ENCODE measurements at regions not wholly inside any gene's neighbourhood (a gene's known extent, or its start where the extent isn't known, plus 50 kb on each side); places are given as distances from the start of the nearest gene placed in this dataset.
"Not testable (repeated sequence)": the region's sequence is repeated elsewhere in the genome, so short reads cannot be mapped to it uniquely, and the experiment has no call there.

GRCh38 chr22:22057617-22058378, 75.2 kb upstream of the TOP3B start:
- no peak for DNase-seq (ENCODE audit: low read depth)

GRCh38 chr22:22056809-22057594, 74.4 kb upstream of the TOP3B start:
- not testable (repeated sequence) for DNase-seq (ENCODE audit: low read depth)

GRCh38 chr22:22052548-22053139, 70.1 kb upstream of the TOP3B start:
- not testable (repeated sequence) for DNase-seq (ENCODE audit: low read depth)

GRCh38 chr22:22051032-22051431, 68.4 kb upstream of the TOP3B start:
- not testable (repeated sequence) for DNase-seq (ENCODE audit: low read depth)

GRCh38 chr22:22050141-22050775, 67.7 kb upstream of the TOP3B start:
- DNase-seq (ENCODE audit: low read depth): no peak

GRCh38 chr22:22049684-22050083, 67.1 kb upstream of the TOP3B start:
- DNase-seq (ENCODE audit: low read depth): no peak

- no peak for DNase-seq (ENCODE audit: low read depth)
These were observed 66.5 kb upstream of the TOP3B start for GRCh38 chr22:22048981-22049531.

- DNase-seq (ENCODE audit: low read depth): no peak
These were observed 65.8 kb upstream of the TOP3B start for GRCh38 chr22:22048318-22048942.

- peak; percentile 13 for DNase-seq (ENCODE audit: low read depth)
These were observed 65.2 kb upstream of the TOP3B start for GRCh38 chr22:22047776-22048175.

- DNase-seq (ENCODE audit: low read depth): no peak
These were observed 64.7 kb upstream of the TOP3B start for GRCh38 chr22:22047266-22047665.

- no peak for DNase-seq (ENCODE audit: low read depth)
These were observed 63.8 kb upstream of the TOP3B start for GRCh38 chr22:22046370-22046769.

- DNase-seq (ENCODE audit: low read depth): no peak
These were observed 63.2 kb upstream of the TOP3B start for GRCh38 chr22:22045571-22046335.

GRCh38 chr22:22044153-22044552, 61.6 kb upstream of the TOP3B start:
- DNase-seq (ENCODE audit: low read depth): no peak

GRCh38 chr22:22043296-22044078, 60.9 kb upstream of the TOP3B start:
- no peak for DNase-seq (ENCODE audit: low read depth)

- no peak for DNase-seq (ENCODE audit: low read depth)
These were observed 60.2 kb upstream of the TOP3B start for GRCh38 chr22:22042599-22043295.

GRCh38 chr22:22042009-22042408, 59.4 kb upstream of the TOP3B start:
- DNase-seq (ENCODE audit: low read depth): no peak

- DNase-seq (ENCODE audit: low read depth): no peak
These were observed 58.3 kb upstream of the TOP3B start for GRCh38 chr22:22040908-22041307.

- no peak for DNase-seq (ENCODE audit: low read depth)
These were observed 57.9 kb upstream of the TOP3B start for GRCh38 chr22:22040472-22040871.

GRCh38 chr22:22039286-22040074, 56.9 kb upstream of the TOP3B start:
- no peak for DNase-seq (ENCODE audit: low read depth)
